GM23338 (cell line): ENCODE measurements at regions not wholly inside any gene's neighbourhood (a gene's known extent, or its start where the extent isn't known, plus 50 kb on each side); places are given as distances from the start of the nearest gene placed in this dataset.

Source experiments
- CREB1 ChIP-seq: fragments of 250-450 bp; sonication (Bioruptor Pico); IDR thresholded peaks from 2 replicates; pipeline ENCODE4 v1.5.0; 2020; ENCODE audit warnings: low read depth, mild to moderate bottlenecking, moderate library complexity
- CTCF ChIP-seq, 2 experiments: fragments of 200-600 bp in 1 of 2; sonication (generic) in 1 of 2; conservative IDR thresholded peaks; 2 replicates each; pipeline versions ENCODE4 v1.5.1 to v1.6.1; 2016 to 2017; ENCODE audit warnings: antibody characterized with exemption in 2 of 2, low read depth in 2 of 2, mild to moderate bottlenecking in 2 of 2, moderate library complexity in 1 of 2
- EZH2phosphoT487 ChIP-seq: fragments of 200-600 bp; sonication (generic); IDR thresholded peaks from one replicate; pipeline ENCODE4 v1.8.1; 2018; ENCODE audit warnings: antibody characterized with exemption; ENCODE audit not compliant: unreplicated experiment
- REST ChIP-seq: IDR thresholded peaks from one replicate; pipeline ENCODE4 v1.6.1; 2018; ENCODE audit warnings: antibody characterized with exemption; ENCODE audit not compliant: unreplicated experiment

GRCh38 chr4:137384476-137384875, 147.8 kb downstream of the PCDH18 start:
- no peak for TF ChIP-seq CTCF (conservative IDR thresholded peaks at IDR 0.05; ENCODE audit: low read depth in 2 of 2)
- no peak for TF ChIP-seq EZH2phosphoT487
- TF ChIP-seq CREB1 = no peak
- TF ChIP-seq REST = no peak
